Large intestine (tissue), 3 donors: ENCODE measurements at regions not wholly inside any gene's neighbourhood (a gene's known extent, or its start where the extent isn't known, plus 50 kb on each side); places are given as distances from the start of the nearest gene placed in this dataset.

Source experiments
- DNase-seq, 2 donors: peaks; one replicate each; pipeline versions ENCODE4 v3.0.0 to v3.0.0-alpha.2; 2013
- H3K27ac ChIP-seq: one replicate; pipeline ENCODE4 v1.5.1; 2013; ENCODE audit warnings: low read length
- H3K27me3 ChIP-seq: 2 replicates; pipeline ENCODE4 v1.6.1; 2013; ENCODE audit warnings: low read length; ENCODE audit not compliant: control insufficient read depth, insufficient read depth
- H3K36me3 ChIP-seq: 2 replicates; pipeline ENCODE4 v1.6.1; 2013; ENCODE audit warnings: low read length; ENCODE audit not compliant: control insufficient read depth, insufficient read depth
- H3K4me1 ChIP-seq: one replicate; pipeline ENCODE4 v1.6.1; 2013; ENCODE audit warnings: low read length; ENCODE audit not compliant: control insufficient read depth, insufficient read depth
- H3K4me3 ChIP-seq: one replicate; pipeline ENCODE4 v1.5.1; 2013; ENCODE audit warnings: low read length
- H3K9me3 ChIP-seq: one replicate; pipeline ENCODE4 v1.6.1; 2013; ENCODE audit warnings: mild to moderate bottlenecking, low read depth, low read length, moderate library complexity; ENCODE audit not compliant: control insufficient read depth
- WGBS: methylation state at CpG from one replicate; pipeline ENCODE4 v1.1.5; 2013; ENCODE audit warnings: low lambda C conversion rate; ENCODE audit not compliant: insufficient coverage; 5-methylcytosine and 5-hydroxymethylcytosine counted together

- Histone ChIP-seq H3K27ac (no peak overlapping the region), H3K4me1 (peaks cover 9% of the 10 kb centered on the region), H3K9me3 (no peaks in the 10 kb centered on the region), H3K4me3 (no peak overlapping the region), H3K27me3 (no peaks in the 10 kb centered on the region), H3K36me3 (no peaks in the 10 kb centered on the region)
- DNase-seq = no peak
- no CpG with 5 or more reads among the region's 4 CpGs for WGBS
These were observed 462.0 kb downstream of the INSC start for GRCh38 chr11:15576769-15577168.

- Histone ChIP-seq H3K27me3 (no peaks in the 10 kb centered on the region), H3K9me3 (no peaks in the 10 kb centered on the region), H3K4me1 (peaks cover 9% of the 10 kb centered on the region), H3K4me3 (no peak overlapping the region), H3K27ac (no peak overlapping the region), H3K36me3 (no peaks in the 10 kb centered on the region)
- DNase-seq = no peak
- WGBS = no CpG with 5 or more reads among the region's 2 CpGs
These were observed 462.8 kb downstream of the INSC start for GRCh38 chr11:15577519-15577918.

GRCh38 chr11:15579287-15580001 is 464.7 kb downstream of the INSC start:
- H3K27me3 ChIP-seq = no peaks in the 10 kb centered on the region
- no peak overlapping the region for H3K4me3 ChIP-seq
- no peaks in the 10 kb centered on the region for H3K36me3 ChIP-seq
- DNase-seq = no peak
- H3K9me3 ChIP-seq = no peaks in the 10 kb centered on the region
- 90% methylated on average over 5 of the region's 12 CpGs for WGBS
- H3K27ac ChIP-seq = peak overlapping the region; percentile 8
- peaks cover 9% of the 10 kb centered on the region for H3K4me1 ChIP-seq

- no peaks in the 10 kb centered on the region for H3K36me3 ChIP-seq
- peaks cover 9% of the 10 kb centered on the region for H3K4me1 ChIP-seq
- peak in 1 of 2 donors; percentile 38 for DNase-seq
- H3K4me3 ChIP-seq = no peak overlapping the region
- H3K27me3 ChIP-seq = no peaks in the 10 kb centered on the region
- H3K27ac ChIP-seq = peak overlapping the region; percentile 8
- no peaks in the 10 kb centered on the region for H3K9me3 ChIP-seq
- WGBS = no CpG with 5 or more reads among the region's 1 CpG
These were observed 465.5 kb downstream of the INSC start for GRCh38 chr11:15580056-15580774.

GRCh38 chr11:15580775-15581095 is 466.0 kb downstream of the INSC start:
- WGBS = no CpG with 5 or more reads among the region's 3 CpGs

GRCh38 chr11:15584158-15584557 is 469.4 kb downstream of the INSC start:
- no peaks in the 10 kb centered on the region for H3K36me3 ChIP-seq
- WGBS = no CpG with 5 or more reads among the region's 5 CpGs
- peaks cover 12% of the 10 kb centered on the region for H3K4me1 ChIP-seq
- no peak for DNase-seq
- no peak overlapping the region for H3K27ac ChIP-seq
- H3K27me3 ChIP-seq = no peaks in the 10 kb centered on the region
- no peaks in the 10 kb centered on the region for H3K9me3 ChIP-seq
- no peak overlapping the region for H3K4me3 ChIP-seq

More at GRCh38 chr11:15580775-15581095, 466.0 kb downstream of the INSC start:
- H3K36me3 ChIP-seq = no peaks in the 10 kb centered on the region
- H3K9me3 ChIP-seq = no peaks in the 10 kb centered on the region
- peaks cover 11% of the 10 kb centered on the region for H3K4me1 ChIP-seq
- no peak for DNase-seq
- H3K27ac ChIP-seq = no peak overlapping the region
- no peak overlapping the region for H3K4me3 ChIP-seq
- H3K27me3 ChIP-seq = no peaks in the 10 kb centered on the region

- Histone ChIP-seq H3K36me3 (no peaks in the 10 kb centered on the region), H3K9me3 (no peaks in the 10 kb centered on the region), H3K27ac (no peak overlapping the region), H3K4me1 (peaks cover 4% of the 10 kb centered on the region), H3K27me3 (no peaks in the 10 kb centered on the region), H3K4me3 (no peak overlapping the region)
- DNase-seq = no peak
- WGBS = no CpG with 5 or more reads among the region's 4 CpGs
These were observed 471.0 kb downstream of the INSC start for GRCh38 chr11:15585602-15586331.

- Histone ChIP-seq H3K4me1 (peaks cover 15% of the 10 kb centered on the region), H3K27ac (no peak overlapping the region), H3K4me3 (no peak overlapping the region), H3K36me3 (no peaks in the 10 kb centered on the region), H3K27me3 (no peaks in the 10 kb centered on the region), H3K9me3 (no peaks in the 10 kb centered on the region)
- no peak for DNase-seq
- WGBS = no CpG with 5 or more reads among the region's 2 CpGs
These were observed 472.2 kb downstream of the INSC start for GRCh38 chr11:15586741-15587473.

GRCh38 chr11:15589070-15589626 is 474.4 kb downstream of the INSC start:
- DNase-seq = no peak
- H3K27ac ChIP-seq = no peak overlapping the region
- no peaks in the 10 kb centered on the region for H3K9me3 ChIP-seq
- peaks cover 17% of the 10 kb centered on the region for H3K4me1 ChIP-seq
- H3K4me3 ChIP-seq = no peak overlapping the region
- H3K36me3 ChIP-seq = no peaks in the 10 kb centered on the region
- H3K27me3 ChIP-seq = no peaks in the 10 kb centered on the region
- WGBS = no CpG with 5 or more reads among the region's 8 CpGs

GRCh38 chr11:15590132-15590531 is 475.4 kb downstream of the INSC start:
- Histone ChIP-seq H3K4me1 (peaks cover 17% of the 10 kb centered on the region), H3K27ac (no peak overlapping the region), H3K9me3 (no peaks in the 10 kb centered on the region), H3K27me3 (no peaks in the 10 kb centered on the region), H3K4me3 (no peak overlapping the region), H3K36me3 (no peaks in the 10 kb centered on the region)
- WGBS = no CpG with 5 or more reads among the region's 1 CpG
- DNase-seq = no peak
